CD8-positive, alpha-beta memory T cell (primary cell): ENCODE measurements at regions not wholly inside any gene's neighbourhood (a gene's known extent, or its start where the extent isn't known, plus 50 kb on each side); places are given as distances from the start of the nearest gene placed in this dataset.

Experiments used
- CTCF ChIA-PET: fragments of 350-600 bp; sonication (Branson Sonifier 250); formaldehyde crosslinking; loops from one replicate; lab custom pipeline; 2021; ENCODE audit warnings: antibody characterized with exemption; lab: Charles Lee
- POLR2A ChIA-PET: fragments of 350-600 bp; sonication (Branson Sonifier 250); formaldehyde crosslinking; loops from one replicate; lab custom pipeline; 2021; ENCODE audit warnings: antibody characterized with exemption; lab: Charles Lee
- DNase-seq, 5 donors: peaks; one replicate each; pipeline versions ENCODE4 v3.0.0 to v3.0.0-alpha.2; 2020 to 2022; ENCODE audit warnings: mixed read lengths in 1 of 5
- H3K27ac ChIP-seq: one replicate; pipeline ENCODE4 v1.7.0; 2013; ENCODE audit warnings: low read depth, mild to moderate bottlenecking, low read length, moderate library complexity
- H3K27me3 ChIP-seq: 2 replicates; pipeline ENCODE4 v1.7.0; 2013; ENCODE audit warnings: low read length, mild to moderate bottlenecking; ENCODE audit not compliant: insufficient read depth, poor library complexity, severe bottlenecking
- H3K36me3 ChIP-seq: 2 replicates; pipeline ENCODE4 v1.7.0; 2013; ENCODE audit warnings: mild to moderate bottlenecking, low read length, moderate library complexity; ENCODE audit not compliant: insufficient read depth
- H3K4me1 ChIP-seq: 2 replicates; pipeline ENCODE4 v1.7.0; 2013; ENCODE audit warnings: mild to moderate bottlenecking, low read length, moderate library complexity; ENCODE audit not compliant: insufficient read depth
- H3K4me3 ChIP-seq: 2 replicates; pipeline ENCODE4 v1.7.0; 2013; ENCODE audit warnings: mild to moderate bottlenecking, low read length
- H3K9me3 ChIP-seq: 2 replicates; pipeline ENCODE4 v1.7.0; 2013; ENCODE audit warnings: mild to moderate bottlenecking, low read length
- H3K27ac Mint-ChIP-seq, 8 donors: one replicate each; pipeline ENCODE4 v1.8.0; 2020 to 2021; ENCODE audit warnings: mixed read lengths in 8 of 8, mild to moderate bottlenecking in 6 of 8, inconsistent platforms in 3 of 8, moderate library complexity in 3 of 8
- H3K27me3 Mint-ChIP-seq, 2 donors: one replicate each; pipeline ENCODE4 v1.8.0; 2020 to 2021; ENCODE audit warnings: mixed read lengths in 2 of 2, mild to moderate bottlenecking in 1 of 2, moderate library complexity in 1 of 2
- H3K36me3 Mint-ChIP-seq, 3 donors: one replicate each; pipeline ENCODE4 v1.8.0; 2020 to 2021; ENCODE audit warnings: mixed read lengths in 3 of 3, inconsistent platforms in 1 of 3, mild to moderate bottlenecking in 1 of 3
- H3K4me1 Mint-ChIP-seq, 3 donors: one replicate each; pipeline ENCODE4 v1.8.0; 2020 to 2021; ENCODE audit warnings: mixed read lengths in 3 of 3, inconsistent platforms in 1 of 3, mild to moderate bottlenecking in 1 of 3
- H3K4me3 Mint-ChIP-seq, 7 donors: one replicate each; pipeline ENCODE4 v1.8.0; 2020 to 2021; ENCODE audit warnings: mixed read lengths in 7 of 7, mild to moderate bottlenecking in 6 of 7, moderate library complexity in 4 of 7, inconsistent platforms in 2 of 7
- H3K9me3 Mint-ChIP-seq, 5 donors: one replicate each; pipeline ENCODE4 v1.8.0; 2020 to 2022; ENCODE audit warnings: mixed read lengths in 5 of 5, mild to moderate bottlenecking in 3 of 5, moderate library complexity in 2 of 5, inconsistent platforms in 1 of 5

DNA sequence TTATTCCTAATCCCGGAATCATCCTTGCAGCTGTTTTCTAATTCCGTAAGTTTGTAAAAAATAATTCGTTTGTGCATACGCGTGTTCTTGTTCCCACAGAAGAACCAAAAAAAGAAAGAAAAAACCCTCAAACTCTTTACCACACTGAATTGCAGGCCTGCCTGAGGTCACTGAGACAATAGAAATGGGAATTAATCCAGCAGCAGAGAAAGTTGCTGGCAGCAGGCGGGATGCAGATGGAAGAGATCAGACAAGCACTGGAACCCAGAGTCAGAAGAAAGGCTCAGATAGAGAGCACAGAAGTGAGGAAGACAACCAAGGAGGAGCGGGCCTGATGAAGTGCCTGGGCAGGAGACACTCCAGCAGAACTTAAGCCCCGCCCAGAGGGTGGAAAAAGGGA is 141.5 kb upstream of the VWC2 start:
- DNase-seq, result no peak
- no peak overlapping the region for H3K4me3 Mint-ChIP-seq
- Histone ChIP-seq H3K4me1 (no peaks in the 10 kb centered on the region), H3K9me3 (no peaks in the 10 kb centered on the region), H3K27ac (no peak overlapping the region), H3K36me3 (no peaks in the 10 kb centered on the region), H3K4me3 (no peak overlapping the region), H3K27me3 (no peaks in the 10 kb centered on the region)
- H3K27ac Mint-ChIP-seq, result no peak overlapping the region
- no peaks in the 10 kb centered on the region for H3K36me3 Mint-ChIP-seq
- ChIA-PET CTCF (no interaction called here), POLR2A (no interaction called here)
- no peaks in the 10 kb centered on the region for H3K4me1 Mint-ChIP-seq
- H3K9me3 Mint-ChIP-seq, result peaks cover 0 to 4% (median 3%) of the 10 kb centered on the region in 5 donors
- no peaks in the 10 kb centered on the region for H3K27me3 Mint-ChIP-seq

DNA sequence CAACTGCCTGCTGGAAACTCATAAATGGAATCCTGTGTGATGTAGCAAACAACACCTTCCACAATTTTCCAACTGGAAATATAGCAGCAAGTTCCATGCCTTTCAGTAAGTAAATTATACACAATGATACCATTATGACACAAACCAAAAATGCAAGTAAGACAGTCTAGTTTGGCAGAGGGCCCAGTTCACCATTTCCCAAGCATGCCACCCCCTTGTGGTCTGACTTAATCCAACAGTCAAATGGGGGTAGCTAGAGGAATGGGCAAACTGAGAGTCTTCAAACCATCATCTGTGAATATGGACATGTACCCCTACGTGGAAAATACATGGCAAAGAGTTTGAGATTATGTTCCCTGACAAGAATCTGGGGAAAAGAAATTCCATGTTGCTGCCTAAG is 137.6 kb upstream of the VWC2 start:
- Histone ChIP-seq H3K4me3 (no peak overlapping the region), H3K27me3 (no peaks in the 10 kb centered on the region), H3K9me3 (no peaks in the 10 kb centered on the region), H3K4me1 (no peaks in the 10 kb centered on the region), H3K36me3 (no peaks in the 10 kb centered on the region), H3K27ac (no peak overlapping the region)
- no peaks in the 10 kb centered on the region for H3K27me3 Mint-ChIP-seq
- H3K4me1 Mint-ChIP-seq, result no peaks in the 10 kb centered on the region
- ChIA-PET CTCF (no interaction called here), POLR2A (no interaction called here)
- peaks cover 1 to 5% (median 3%) of the 10 kb centered on the region in 5 donors for H3K9me3 Mint-ChIP-seq
- no peak for DNase-seq
- no peak overlapping the region for H3K4me3 Mint-ChIP-seq
- H3K27ac Mint-ChIP-seq, result no peak overlapping the region
- no peaks in the 10 kb centered on the region for H3K36me3 Mint-ChIP-seq

DNA sequence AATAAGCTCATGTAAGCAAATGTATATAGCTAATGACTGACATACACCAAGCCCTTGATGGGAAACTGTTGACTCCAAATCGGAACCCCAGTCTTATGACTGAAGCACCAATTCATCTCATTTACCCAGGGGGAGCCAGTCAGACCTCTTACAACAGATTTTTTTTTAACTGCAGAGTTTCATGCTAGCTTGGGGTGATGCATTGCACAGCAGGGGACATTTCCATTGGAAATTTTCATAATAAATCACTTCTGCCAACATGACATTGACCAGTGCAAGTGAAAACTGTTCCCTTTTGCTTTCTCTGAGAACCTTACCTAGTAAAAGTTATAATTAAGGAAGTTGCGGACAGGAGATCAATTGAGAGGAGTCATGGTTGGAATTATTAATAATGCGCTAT is 137.0 kb upstream of the VWC2 start:
- H3K4me1 Mint-ChIP-seq, result no peaks in the 10 kb centered on the region
- H3K27me3 ChIP-seq, result no peaks in the 10 kb centered on the region
- DNase-seq, result no peak
- H3K4me3 ChIP-seq, result no peak overlapping the region
- H3K4me1 ChIP-seq, result no peaks in the 10 kb centered on the region
- no peaks in the 10 kb centered on the region for H3K36me3 Mint-ChIP-seq
- H3K27ac Mint-ChIP-seq, result no peak overlapping the region
- H3K27me3 Mint-ChIP-seq, result no peaks in the 10 kb centered on the region
- no peak overlapping the region for H3K4me3 Mint-ChIP-seq
- H3K27ac ChIP-seq, result no peak overlapping the region
- H3K9me3 ChIP-seq, result no peaks in the 10 kb centered on the region
- H3K36me3 ChIP-seq, result no peaks in the 10 kb centered on the region
- CTCF ChIA-PET, result no interaction called here
- peaks cover 1 to 4% (median 3%) of the 10 kb centered on the region in 5 donors for H3K9me3 Mint-ChIP-seq
- POLR2A ChIA-PET, result no interaction called here

DNA sequence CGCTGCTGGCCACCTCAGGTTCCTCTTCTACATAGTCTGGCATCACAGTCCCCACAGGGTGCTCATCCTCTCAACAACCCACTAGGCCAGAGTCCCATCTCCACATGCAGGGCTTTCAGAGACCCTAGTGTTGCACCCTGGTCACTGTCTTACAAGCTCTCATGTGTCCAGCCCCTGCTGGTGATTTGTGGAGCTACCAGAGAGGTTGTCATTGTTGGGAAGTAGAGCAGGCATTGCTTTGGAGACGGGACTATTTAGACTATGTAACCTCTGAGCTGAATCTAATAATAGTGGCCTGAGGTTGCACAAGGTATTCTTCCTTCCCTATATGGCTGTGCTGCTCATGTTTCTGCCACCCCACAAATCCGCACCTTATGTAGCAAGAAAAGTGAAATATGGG is 135.3 kb upstream of the VWC2 start:
- H3K27me3 ChIP-seq, result no peaks in the 10 kb centered on the region
- no peaks in the 10 kb centered on the region for H3K36me3 Mint-ChIP-seq
- H3K27me3 Mint-ChIP-seq, result no peaks in the 10 kb centered on the region
- H3K4me1 ChIP-seq, result no peaks in the 10 kb centered on the region
- H3K9me3 Mint-ChIP-seq, result peaks cover 1 to 5% (median 4%) of the 10 kb centered on the region in 5 donors
- POLR2A ChIA-PET, result no interaction called here
- no peak for DNase-seq
- H3K4me3 Mint-ChIP-seq, result no peak overlapping the region
- H3K4me1 Mint-ChIP-seq, result no peaks in the 10 kb centered on the region
- H3K36me3 ChIP-seq, result no peaks in the 10 kb centered on the region
- CTCF ChIA-PET, result no interaction called here
- H3K27ac Mint-ChIP-seq, result no peak overlapping the region
- no peaks in the 10 kb centered on the region for H3K9me3 ChIP-seq
- no peak overlapping the region for H3K27ac ChIP-seq
- H3K4me3 ChIP-seq, result no peak overlapping the region

DNA sequence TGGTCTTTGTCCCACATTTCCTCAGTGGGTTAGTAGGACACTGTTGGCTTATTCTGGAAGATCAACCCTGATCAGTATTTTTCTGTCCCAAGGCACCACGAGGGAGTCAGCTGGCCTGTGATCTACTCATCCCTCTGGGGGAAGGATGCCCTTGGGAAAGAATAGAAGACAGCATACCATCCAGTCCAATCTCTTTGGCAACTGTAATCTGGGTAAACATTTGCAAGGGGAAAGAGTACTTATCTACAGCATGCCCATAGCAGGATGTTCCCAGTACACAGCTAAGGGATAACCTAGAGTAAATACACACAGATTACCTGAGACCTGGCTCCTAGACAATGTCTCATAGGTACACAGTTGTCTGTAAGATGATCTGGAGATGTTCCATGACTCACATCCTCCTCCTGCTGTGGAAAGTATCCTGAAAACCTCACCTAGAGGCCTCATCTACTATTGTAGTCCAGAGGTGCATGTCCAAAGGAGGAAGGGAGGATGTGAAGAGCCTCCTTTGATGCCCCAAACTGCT is 134.3 kb upstream of the VWC2 start:
- Mint-ChIP-seq H3K36me3 (no peaks in the 10 kb centered on the region), H3K9me3 (peaks cover 1 to 5% (median 4%) of the 10 kb centered on the region in 5 donors), H3K27ac (no peak overlapping the region), H3K27me3 (no peaks in the 10 kb centered on the region), H3K4me3 (no peak overlapping the region), H3K4me1 (no peaks in the 10 kb centered on the region)
- H3K4me1 ChIP-seq, result no peaks in the 10 kb centered on the region
- DNase-seq, result no peak
- ChIA-PET POLR2A (no interaction called here), CTCF (no interaction called here)
- no peak overlapping the region for H3K27ac ChIP-seq
- H3K9me3 ChIP-seq, result no peaks in the 10 kb centered on the region
- H3K36me3 ChIP-seq, result no peaks in the 10 kb centered on the region
- H3K27me3 ChIP-seq, result no peaks in the 10 kb centered on the region
- no peak overlapping the region for H3K4me3 ChIP-seq

DNA sequence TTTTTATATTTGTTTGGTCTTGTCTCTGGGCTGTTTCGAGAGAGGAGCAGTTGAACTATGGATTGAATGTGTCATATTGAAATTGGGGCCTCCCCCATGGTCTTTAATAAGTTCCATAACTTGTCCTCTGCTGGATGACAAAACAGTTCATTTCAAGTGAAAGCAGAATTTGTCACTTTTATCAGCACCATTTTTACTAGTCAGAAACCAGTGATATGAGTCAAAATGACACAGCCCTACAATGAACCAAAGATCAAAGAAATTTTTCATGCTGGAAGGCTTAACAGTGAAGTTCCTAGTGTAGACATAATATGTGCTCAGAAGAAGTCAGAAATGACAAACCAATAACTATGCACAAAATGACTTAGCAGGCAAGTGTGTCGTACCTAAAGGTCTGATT is 133.6 kb upstream of the VWC2 start:
- Mint-ChIP-seq H3K27ac (no peak overlapping the region), H3K4me1 (no peaks in the 10 kb centered on the region), H3K4me3 (no peak overlapping the region), H3K36me3 (no peaks in the 10 kb centered on the region), H3K9me3 (peaks cover 1 to 8% (median 4%) of the 10 kb centered on the region in 5 donors), H3K27me3 (no peaks in the 10 kb centered on the region)
- no peaks in the 10 kb centered on the region for H3K9me3 ChIP-seq
- H3K4me3 ChIP-seq, result no peak overlapping the region
- ChIA-PET CTCF (no interaction called here), POLR2A (no interaction called here)
- DNase-seq, result no peak
- H3K27me3 ChIP-seq, result no peaks in the 10 kb centered on the region
- H3K36me3 ChIP-seq, result no peaks in the 10 kb centered on the region
- H3K4me1 ChIP-seq, result no peaks in the 10 kb centered on the region
- no peak overlapping the region for H3K27ac ChIP-seq

DNA sequence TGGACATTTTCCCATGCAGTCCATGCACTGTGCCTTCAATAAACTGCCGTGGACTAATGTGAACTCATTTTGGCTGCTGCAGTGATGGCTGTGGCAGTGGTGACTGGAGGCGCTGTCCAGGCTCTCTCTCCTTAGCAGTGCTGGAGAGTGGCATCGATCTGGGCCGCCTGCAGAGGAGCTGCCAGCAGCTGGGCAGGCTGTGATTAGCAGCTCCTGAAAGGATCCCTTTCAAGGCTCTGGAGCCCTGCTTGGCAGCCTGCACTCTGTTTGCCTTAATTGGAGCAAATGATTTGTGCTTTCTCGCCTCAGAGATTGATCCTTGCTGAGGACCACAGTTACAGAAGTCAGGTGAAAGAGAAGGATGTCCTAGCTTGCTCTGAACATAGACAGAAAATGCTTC is 130.1 kb upstream of the VWC2 start:
- Mint-ChIP-seq H3K36me3 (no peaks in the 10 kb centered on the region), H3K4me1 (no peaks in the 10 kb centered on the region), H3K27ac (no peak overlapping the region), H3K4me3 (no peak overlapping the region), H3K9me3 (peaks cover 2 to 8% (median 6%) of the 10 kb centered on the region in 5 donors), H3K27me3 (peaks cover 0 to 5% of the 10 kb centered on the region in 2 donors)
- Histone ChIP-seq H3K36me3 (no peaks in the 10 kb centered on the region), H3K27ac (no peak overlapping the region), H3K9me3 (no peaks in the 10 kb centered on the region), H3K27me3 (no peaks in the 10 kb centered on the region), H3K4me1 (no peaks in the 10 kb centered on the region), H3K4me3 (no peak overlapping the region)
- ChIA-PET POLR2A (no interaction called here), CTCF (no interaction called here)
- no peak for DNase-seq

DNA sequence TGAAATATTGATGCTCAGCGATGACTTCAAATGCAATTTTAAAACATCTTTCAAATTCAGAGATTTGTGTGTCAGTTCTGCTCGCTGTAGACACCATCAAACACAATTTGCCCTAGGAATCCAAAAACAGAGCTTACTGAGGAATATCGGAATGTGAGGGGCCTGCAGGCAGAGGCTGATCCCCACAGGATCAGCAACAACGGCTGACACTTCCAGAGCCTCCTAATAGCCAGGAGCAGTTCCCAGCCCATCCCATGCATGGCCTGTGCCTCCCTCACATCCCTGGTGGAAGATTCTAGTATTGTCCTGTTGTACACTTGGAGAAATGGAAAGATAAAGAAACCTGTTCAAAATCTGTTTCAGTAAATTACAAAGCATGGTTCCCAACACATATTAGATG is 129.7 kb upstream of the VWC2 start:
- Histone ChIP-seq H3K27me3 (no peaks in the 10 kb centered on the region), H3K36me3 (no peaks in the 10 kb centered on the region), H3K4me3 (no peak overlapping the region), H3K9me3 (no peaks in the 10 kb centered on the region), H3K27ac (no peak overlapping the region), H3K4me1 (no peaks in the 10 kb centered on the region)
- no peak for DNase-seq
- H3K36me3 Mint-ChIP-seq, result no peaks in the 10 kb centered on the region
- ChIA-PET POLR2A (no interaction called here), CTCF (no interaction called here)
- H3K4me1 Mint-ChIP-seq, result no peaks in the 10 kb centered on the region
- H3K9me3 Mint-ChIP-seq, result peaks cover 2 to 8% (median 6%) of the 10 kb centered on the region in 5 donors
- no peak overlapping the region for H3K27ac Mint-ChIP-seq
- H3K27me3 Mint-ChIP-seq, result peaks cover 0 to 5% of the 10 kb centered on the region in 2 donors
- H3K4me3 Mint-ChIP-seq, result no peak overlapping the region
